ENCODE measurements at regions not wholly inside any gene's neighbourhood (a gene's known extent, or its start where the extent isn't known, plus 50 kb on each side); places are given as distances from the start of the nearest gene placed in this dataset.

DNA sequence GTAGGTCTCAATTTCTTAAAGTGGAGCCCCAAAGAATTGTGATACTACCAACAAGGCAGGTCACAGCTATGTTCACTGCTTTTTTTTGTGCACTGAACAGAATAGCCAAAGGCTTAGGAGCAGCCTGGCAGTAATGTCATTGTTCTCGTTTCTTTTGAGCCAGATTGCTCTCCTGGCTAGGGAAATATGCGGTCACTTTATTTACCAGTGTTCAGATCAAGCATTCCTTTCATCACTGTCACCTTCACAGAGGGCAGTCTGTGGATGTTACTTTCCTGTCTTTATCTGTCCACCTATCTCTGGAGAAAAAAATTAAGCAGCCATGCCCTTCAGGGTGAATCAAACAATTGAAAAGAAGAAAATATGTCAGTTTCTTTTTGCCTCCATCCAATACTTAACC, 159.6 kb downstream of the BTG1 start:
- Histone ChIP-seq H3K79me2 (ENCODE audit: insufficient read depth, low read length) (no peaks in the 10 kb centered on the region), H3K27me3 (ENCODE audit: low read length) (no peaks in the 10 kb centered on the region), H3K9me2 (replicated peaks; ENCODE audit: insufficient read depth, low read length) (no peaks in the 10 kb centered on the region), H3K9ac (ENCODE audit: low read length) (no peak overlapping the region), H3K9me3 (ENCODE audit: insufficient read depth, low read length) (no peaks in the 10 kb centered on the region), H3K4me2 (ENCODE audit: low read depth, low read length, poor library complexity, severe bottlenecking) (no peak overlapping the region), H3F3A (ENCODE audit: insufficient read depth) (no peaks in the 10 kb centered on the region), H3K4me3 (ENCODE audit: insufficient read depth, low read length, poor library complexity, severe bottlenecking) (no peak overlapping the region), H4K20me1 (ENCODE audit: low read depth, low read length) (no peaks in the 10 kb centered on the region), H3K36me3 (ENCODE audit: low read length) (no peaks in the 10 kb centered on the region), H2AFZ (ENCODE audit: low read depth, low read length, severe bottlenecking) (no peak overlapping the region), H3K27ac (ENCODE audit: low read depth, low read length) (no peak overlapping the region)
- TF ChIP-seq EZH2phosphoT487 (conservative IDR thresholded peaks at IDR 0.05; ENCODE audit: low read length) (no peak), CTCF (IDR thresholded peaks at IDR 0.05; ENCODE audit: insufficient read depth, low read length, poor library complexity, severe bottlenecking) (no peak)

DNA sequence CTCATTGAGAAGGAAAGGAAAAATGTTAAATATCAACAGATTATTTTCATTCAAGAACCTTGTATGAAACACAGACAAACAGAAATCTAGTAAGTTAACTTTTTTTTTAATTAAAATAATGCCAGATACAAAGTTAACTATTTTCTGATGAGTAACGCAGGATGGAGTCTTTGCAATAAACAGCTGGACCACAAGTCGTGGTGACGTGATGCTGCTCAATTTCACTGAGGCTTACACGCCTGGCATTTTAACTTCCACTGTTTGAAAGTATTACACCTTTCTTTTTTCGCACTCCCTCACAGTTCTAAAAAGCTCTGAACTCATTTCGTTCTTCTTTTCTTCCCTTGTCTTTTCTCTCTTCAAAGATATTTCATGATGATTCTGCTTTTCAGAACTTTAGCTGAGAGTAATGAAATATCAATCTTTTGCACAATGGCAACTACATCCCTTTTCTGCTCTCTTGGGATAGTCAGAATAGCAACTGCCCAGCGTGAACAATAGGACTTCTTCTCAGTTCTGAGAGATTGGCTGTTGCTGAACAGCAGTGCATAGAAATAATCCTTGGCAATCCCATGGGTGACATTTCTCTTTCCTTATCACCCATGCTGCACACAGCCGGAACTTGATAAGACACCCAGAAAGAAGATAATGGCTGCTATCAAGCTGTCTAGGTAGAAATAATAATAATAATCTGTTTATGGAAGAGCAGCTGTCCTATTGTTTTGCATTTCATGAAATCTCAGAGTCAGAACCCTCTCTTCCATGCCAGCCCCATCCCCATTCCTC, 160.5 kb downstream of the BTG1 start:
- Histone ChIP-seq H3K79me2 (ENCODE audit: insufficient read depth, low read length) (no peaks in the 10 kb centered on the region), H3K36me3 (ENCODE audit: low read length) (no peaks in the 10 kb centered on the region), H3K4me2 (ENCODE audit: low read depth, low read length, poor library complexity, severe bottlenecking) (no peak overlapping the region), H3K27me3 (ENCODE audit: low read length) (no peaks in the 10 kb centered on the region), H3K27ac (ENCODE audit: low read depth, low read length) (no peak overlapping the region), H3K9me2 (replicated peaks; ENCODE audit: insufficient read depth, low read length) (no peaks in the 10 kb centered on the region), H3K9me3 (ENCODE audit: insufficient read depth, low read length) (no peaks in the 10 kb centered on the region), H3F3A (ENCODE audit: insufficient read depth) (no peaks in the 10 kb centered on the region), H3K4me3 (ENCODE audit: insufficient read depth, low read length, poor library complexity, severe bottlenecking) (no peak overlapping the region), H3K9ac (ENCODE audit: low read length) (no peak overlapping the region), H2AFZ (ENCODE audit: low read depth, low read length, severe bottlenecking) (no peak overlapping the region), H4K20me1 (ENCODE audit: low read depth, low read length) (no peaks in the 10 kb centered on the region)
- no peak for TF ChIP-seq EZH2phosphoT487 (conservative IDR thresholded peaks at IDR 0.05; ENCODE audit: low read length)
- TF ChIP-seq CTCF (IDR thresholded peaks at IDR 0.05; ENCODE audit: insufficient read depth, low read length, poor library complexity, severe bottlenecking) = no peak

DNA sequence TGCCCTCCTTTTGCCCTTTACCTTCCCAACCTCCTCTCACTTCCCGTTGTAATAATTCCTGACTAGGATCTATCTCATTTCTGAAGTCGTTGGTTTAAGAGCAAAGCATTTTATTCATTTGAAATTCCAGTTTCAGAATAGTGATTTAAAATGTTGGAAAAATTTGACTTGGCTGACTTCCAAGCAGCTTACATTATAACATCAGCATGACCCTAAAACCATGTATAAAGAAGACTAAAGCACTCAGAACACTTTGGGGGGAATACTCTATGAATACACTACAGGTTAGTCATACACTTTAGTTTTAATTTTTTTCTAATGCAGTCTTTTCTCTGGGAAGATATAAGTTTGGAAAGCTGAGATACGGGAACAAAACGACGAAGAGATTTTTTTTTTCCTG, 161.1 kb downstream of the BTG1 start:
- no peak overlapping the region for H2AFZ ChIP-seq (ENCODE audit: low read depth, low read length, severe bottlenecking)
- TF ChIP-seq CTCF (IDR thresholded peaks at IDR 0.05; ENCODE audit: insufficient read depth, low read length, poor library complexity, severe bottlenecking) (no peak), EZH2phosphoT487 (conservative IDR thresholded peaks at IDR 0.05; ENCODE audit: low read length) (no peak)

More for the DNA sequence above, 161.1 kb downstream of the BTG1 start:
- Histone ChIP-seq H3K9me2 (replicated peaks; ENCODE audit: insufficient read depth, low read length) (no peaks in the 10 kb centered on the region), H3K9me3 (ENCODE audit: insufficient read depth, low read length) (no peaks in the 10 kb centered on the region), H4K20me1 (ENCODE audit: low read depth, low read length) (no peaks in the 10 kb centered on the region), H3K4me2 (ENCODE audit: low read depth, low read length, poor library complexity, severe bottlenecking) (no peak overlapping the region), H3K27ac (ENCODE audit: low read depth, low read length) (no peak overlapping the region), H3K36me3 (ENCODE audit: low read length) (no peaks in the 10 kb centered on the region), H3F3A (ENCODE audit: insufficient read depth) (no peaks in the 10 kb centered on the region), H3K4me3 (ENCODE audit: insufficient read depth, low read length, poor library complexity, severe bottlenecking) (no peak overlapping the region), H3K9ac (ENCODE audit: low read length) (no peak overlapping the region), H3K27me3 (ENCODE audit: low read length) (no peaks in the 10 kb centered on the region), H3K79me2 (ENCODE audit: insufficient read depth, low read length) (no peaks in the 10 kb centered on the region)

Measured in SU-DHL-6 (cell line).